Stimulated activated effector memory CD8-positive, alpha-beta T cell treated with anti-CD3 and anti-CD28 coated beads, Interleukin-12 subunit alpha, Interleukin-12 subunit beta, amount 100 ng/mL, for 72 hours (primary cell): ENCODE measurements at regions not wholly inside any gene's neighbourhood (a gene's known extent, or its start where the extent isn't known, plus 50 kb on each side); places are given as distances from the start of the nearest gene placed in this dataset.
"Not testable (repeated sequence)": the region's sequence is repeated elsewhere in the genome, so short reads cannot be mapped to it uniquely, and the experiment has no call there.

Experiments used
- ATAC-seq: fragments of 150-1000 bp; cut with Tn5 transposase; 2 replicates; pipeline ENCODE4 v1.10.0; 2021
- DNase-seq, 2 donors: peaks; one replicate each; pipeline ENCODE4 v3.0.0; 2021 to 2022; ENCODE audit warnings: low spot score in 2 of 2
- H3K27ac Mint-ChIP-seq: one replicate; pipeline ENCODE4 v1.8.0; 2022; ENCODE audit warnings: mild to moderate bottlenecking, mixed read lengths
- H3K36me3 Mint-ChIP-seq: one replicate; pipeline ENCODE4 v1.8.0; 2022; ENCODE audit warnings: mild to moderate bottlenecking, mixed read lengths
- H3K4me1 Mint-ChIP-seq: one replicate; pipeline ENCODE4 v1.8.0; 2022; ENCODE audit warnings: mixed read lengths
- H3K4me3 Mint-ChIP-seq: one replicate; pipeline ENCODE4 v1.8.0; 2022; ENCODE audit warnings: mild to moderate bottlenecking, mixed read lengths
- H3K9me3 Mint-ChIP-seq: one replicate; pipeline ENCODE4 v1.8.0; 2022; ENCODE audit warnings: mixed read lengths

DNA sequence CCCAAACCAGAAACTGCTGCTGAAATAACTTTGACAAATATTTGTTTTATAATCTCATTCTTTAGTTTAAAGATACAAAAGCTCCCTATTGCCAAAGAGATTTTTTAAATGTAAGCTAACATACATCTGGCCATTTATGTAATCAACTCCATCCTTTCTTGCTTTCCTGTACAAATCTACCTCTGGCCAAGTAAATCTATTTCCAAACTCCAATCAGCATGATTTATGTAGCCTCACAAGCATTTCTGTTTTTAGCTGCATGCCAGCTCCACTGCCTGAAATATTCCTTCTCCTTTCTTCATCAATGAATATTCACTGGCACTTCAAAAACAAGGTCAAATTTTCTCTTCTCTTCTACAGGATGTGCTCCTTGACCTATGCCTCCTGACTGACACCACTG is 80.0 kb downstream of the SHOX2 start:
- H3K36me3 Mint-ChIP-seq = no peaks in the 10 kb centered on the region
- no peak overlapping the region for H3K27ac Mint-ChIP-seq
- H3K9me3 Mint-ChIP-seq = peaks cover 9% of the 10 kb centered on the region
- DNase-seq = no peak
- no peaks in the 10 kb centered on the region for H3K4me1 Mint-ChIP-seq
- no peak overlapping the region for H3K4me3 Mint-ChIP-seq
- ATAC-seq = no peak

DNA sequence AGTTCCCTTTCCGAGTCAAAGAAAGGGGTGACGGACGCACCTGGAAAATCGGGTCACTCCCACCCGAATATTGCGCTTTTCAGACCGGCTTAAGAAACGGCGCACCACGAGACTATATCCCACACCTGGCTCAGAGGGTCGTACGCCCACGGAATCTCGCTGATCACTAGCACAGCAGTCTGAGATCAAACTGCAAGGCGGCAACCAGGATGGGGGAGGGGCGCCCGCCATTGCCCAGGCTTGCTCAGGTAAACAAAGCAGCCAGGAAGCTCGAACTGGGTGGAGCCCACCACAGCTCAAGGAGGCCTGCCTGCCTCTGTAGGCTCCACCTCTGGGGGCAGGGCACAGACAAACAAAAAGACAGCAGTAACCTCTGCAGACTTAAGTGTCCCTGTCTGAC is 86.3 kb downstream of the SHOX2 start:
- not testable (repeated sequence) for H3K36me3 Mint-ChIP-seq, H3K4me3 Mint-ChIP-seq, H3K27ac Mint-ChIP-seq, H3K9me3 Mint-ChIP-seq, DNase-seq, H3K4me1 Mint-ChIP-seq, ATAC-seq

- Mint-ChIP-seq H3K27ac (no peak overlapping the region), H3K4me3 (no peak overlapping the region), H3K36me3 (no peaks in the 10 kb centered on the region), H3K9me3 (peaks cover 2% of the 10 kb centered on the region), H3K4me1 (no peaks in the 10 kb centered on the region)
- ATAC-seq (no peak), DNase-seq (no peak)
Measured at GRCh38 chr3:158018462-158018861, 87.8 kb downstream of the SHOX2 start.

DNA sequence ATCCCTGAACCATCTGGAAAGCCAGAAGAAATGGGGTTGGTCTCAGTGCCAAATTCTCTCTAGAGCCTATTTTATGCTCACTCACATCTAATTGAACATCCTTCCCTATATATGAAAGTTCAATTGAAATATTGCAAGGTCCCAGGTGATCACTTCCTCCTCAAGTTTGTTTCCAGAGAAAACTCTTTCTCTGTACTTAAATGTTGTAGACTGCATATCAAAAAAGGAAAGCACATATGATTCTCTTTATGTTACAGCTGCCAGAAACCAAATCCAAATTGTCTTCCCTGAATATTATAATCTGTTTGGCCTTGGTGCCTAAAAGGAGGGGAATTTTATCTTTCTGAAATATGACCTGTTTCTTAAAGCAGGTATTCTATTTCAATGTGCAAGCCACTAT is 93.3 kb downstream of the SHOX2 start:
- no peaks in the 10 kb centered on the region for H3K4me1 Mint-ChIP-seq
- H3K27ac Mint-ChIP-seq = no peak overlapping the region
- no peaks in the 10 kb centered on the region for H3K36me3 Mint-ChIP-seq
- H3K4me3 Mint-ChIP-seq = no peak overlapping the region
- DNase-seq (no peak), ATAC-seq (no peak)
- peaks cover 8% of the 10 kb centered on the region for H3K9me3 Mint-ChIP-seq

DNA sequence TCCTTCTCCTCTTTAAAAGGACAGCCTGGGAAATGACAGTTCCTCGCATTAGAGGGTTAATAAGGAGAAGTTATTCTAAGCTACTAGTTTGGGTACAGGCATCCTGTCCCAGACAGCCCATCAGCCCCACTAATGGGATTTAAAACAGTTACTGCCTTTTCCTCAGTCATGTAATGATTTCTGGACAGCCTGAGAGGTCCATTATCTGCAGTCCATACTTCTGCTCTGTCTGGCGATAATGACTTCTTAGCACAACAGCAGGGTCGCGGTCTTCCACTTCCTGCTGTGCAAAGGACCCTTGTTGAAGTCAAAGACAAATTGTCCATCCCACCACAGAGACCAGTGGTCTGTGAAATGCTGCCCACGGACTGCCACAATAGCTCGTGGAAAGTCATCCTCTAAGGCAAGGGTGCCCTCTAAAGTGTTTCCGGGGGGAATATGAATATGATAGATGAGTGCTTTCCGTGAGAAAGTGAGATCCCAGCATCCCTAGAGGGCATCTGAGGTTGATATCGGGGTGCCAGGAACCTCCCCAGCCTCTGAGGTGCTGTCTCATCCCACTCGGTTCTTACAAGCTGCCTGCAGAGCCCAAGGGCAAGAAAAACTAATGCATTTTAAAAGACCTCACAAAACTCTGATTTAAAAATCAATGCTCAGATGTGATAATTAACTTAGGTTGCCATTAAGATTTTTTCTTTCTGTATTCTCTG is 100.7 kb downstream of the SHOX2 start:
- Mint-ChIP-seq H3K4me1 (no peaks in the 10 kb centered on the region), H3K36me3 (no peaks in the 10 kb centered on the region), H3K27ac (no peak overlapping the region), H3K9me3 (peaks cover 8% of the 10 kb centered on the region), H3K4me3 (no peak overlapping the region)
- ATAC-seq (no peak), DNase-seq (no peak)

- H3K36me3 Mint-ChIP-seq = no peaks in the 10 kb centered on the region
- no peak for DNase-seq
- H3K4me3 Mint-ChIP-seq = no peak overlapping the region
- ATAC-seq = no peak
- peaks cover 21% of the 10 kb centered on the region for H3K9me3 Mint-ChIP-seq
- H3K4me1 Mint-ChIP-seq = no peaks in the 10 kb centered on the region
- no peak overlapping the region for H3K27ac Mint-ChIP-seq
Measured at GRCh38 chr3:157999246-157999645, 107.0 kb downstream of the SHOX2 start.

DNA sequence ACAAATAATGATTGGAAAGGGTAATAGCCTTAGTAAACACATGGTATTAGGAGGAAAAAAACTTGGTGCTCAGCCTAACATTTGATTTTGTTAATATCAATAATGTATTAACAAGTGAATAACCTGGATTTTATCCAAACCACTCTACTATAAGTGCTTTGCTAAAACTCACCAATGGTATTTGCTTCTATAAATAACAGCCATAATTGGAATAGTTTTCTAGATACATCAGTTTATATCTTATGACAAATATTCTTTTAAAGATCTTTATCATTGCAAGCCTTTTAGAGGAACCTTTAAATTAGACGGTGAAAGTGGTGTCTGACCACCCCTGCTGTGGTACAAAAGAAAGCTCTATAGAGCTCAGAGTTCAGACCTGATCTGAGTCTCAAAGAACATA is 123.9 kb downstream of the SHOX2 start:
- no peak for ATAC-seq
- Mint-ChIP-seq H3K9me3 (peaks cover 3% of the 10 kb centered on the region), H3K27ac (no peak overlapping the region), H3K4me1 (no peaks in the 10 kb centered on the region), H3K36me3 (no peaks in the 10 kb centered on the region), H3K4me3 (no peak overlapping the region)
- DNase-seq = no peak

- Mint-ChIP-seq H3K4me1 (no peaks in the 10 kb centered on the region), H3K27ac (no peak overlapping the region), H3K4me3 (no peak overlapping the region), H3K9me3 (peaks cover 6% of the 10 kb centered on the region), H3K36me3 (no peaks in the 10 kb centered on the region)
- ATAC-seq = no peak
- DNase-seq = no peak
Measured at GRCh38 chr3:157981819-157982218, 124.4 kb downstream of the SHOX2 start.

DNA sequence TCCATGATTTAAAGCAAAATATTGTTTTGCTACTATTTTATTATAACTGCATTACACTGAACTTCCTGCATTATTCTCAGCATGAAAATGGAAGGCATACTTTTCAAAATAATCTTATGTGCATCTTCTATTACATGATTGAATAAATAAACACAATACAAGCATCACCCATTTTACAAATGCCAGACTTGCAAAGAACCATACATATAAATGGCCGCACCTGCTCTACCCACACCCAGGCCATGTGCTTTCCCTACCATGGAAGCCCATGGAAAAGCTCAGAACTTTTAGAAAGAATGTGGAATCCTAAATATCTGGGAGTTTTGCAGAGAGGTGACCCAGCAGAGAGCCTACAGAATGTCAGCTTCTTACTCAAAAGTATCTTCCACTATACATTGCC is 127.2 kb downstream of the SHOX2 start:
- Mint-ChIP-seq H3K4me3 (no peak overlapping the region), H3K4me1 (no peaks in the 10 kb centered on the region), H3K36me3 (no peaks in the 10 kb centered on the region), H3K27ac (no peak overlapping the region), H3K9me3 (peaks cover 4% of the 10 kb centered on the region)
- ATAC-seq = no peak
- no peak for DNase-seq

- no peak for ATAC-seq
- no peaks in the 10 kb centered on the region for H3K9me3 Mint-ChIP-seq
Measured at GRCh38 chr3:157961665-157962064, 144.6 kb downstream of the SHOX2 start.

DNA sequence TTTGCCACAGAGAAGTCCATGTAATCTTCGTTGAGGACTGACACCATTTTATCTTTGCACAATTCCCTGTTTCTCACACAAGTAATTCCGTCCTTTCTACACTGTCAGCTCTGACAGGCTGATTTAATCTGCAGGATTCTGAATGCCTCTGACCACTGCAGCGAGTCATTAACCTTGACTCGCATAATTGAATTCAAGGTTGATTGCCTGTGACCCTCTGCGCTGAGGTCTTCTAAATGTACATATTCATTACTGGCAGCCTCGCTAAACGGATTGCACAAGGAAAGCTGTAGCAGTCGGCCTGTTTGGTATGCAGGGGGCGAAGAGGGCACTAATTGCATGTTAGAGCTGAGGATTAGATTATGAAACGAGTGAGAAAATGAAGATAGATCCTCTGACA is 147.8 kb downstream of the SHOX2 start:
- Mint-ChIP-seq H3K27ac (no peak overlapping the region), H3K4me3 (no peak overlapping the region), H3K9me3 (no peaks in the 10 kb centered on the region), H3K4me1 (no peaks in the 10 kb centered on the region), H3K36me3 (no peaks in the 10 kb centered on the region)
- ATAC-seq (no peak), DNase-seq (no peak)

More at GRCh38 chr3:157961665-157962064, 144.6 kb downstream of the SHOX2 start:
- no peaks in the 10 kb centered on the region for H3K36me3 Mint-ChIP-seq
- no peaks in the 10 kb centered on the region for H3K4me1 Mint-ChIP-seq
- no peak overlapping the region for H3K4me3 Mint-ChIP-seq
- H3K27ac Mint-ChIP-seq = no peak overlapping the region
- DNase-seq = no peak

GRCh38 chr3:157956850-157957249 is 149.4 kb downstream of the SHOX2 start:
- Mint-ChIP-seq H3K4me3 (no peak overlapping the region), H3K9me3 (peaks cover 4% of the 10 kb centered on the region), H3K4me1 (no peaks in the 10 kb centered on the region), H3K27ac (no peak overlapping the region), H3K36me3 (no peaks in the 10 kb centered on the region)
- DNase-seq (no peak), ATAC-seq (no peak)

DNA sequence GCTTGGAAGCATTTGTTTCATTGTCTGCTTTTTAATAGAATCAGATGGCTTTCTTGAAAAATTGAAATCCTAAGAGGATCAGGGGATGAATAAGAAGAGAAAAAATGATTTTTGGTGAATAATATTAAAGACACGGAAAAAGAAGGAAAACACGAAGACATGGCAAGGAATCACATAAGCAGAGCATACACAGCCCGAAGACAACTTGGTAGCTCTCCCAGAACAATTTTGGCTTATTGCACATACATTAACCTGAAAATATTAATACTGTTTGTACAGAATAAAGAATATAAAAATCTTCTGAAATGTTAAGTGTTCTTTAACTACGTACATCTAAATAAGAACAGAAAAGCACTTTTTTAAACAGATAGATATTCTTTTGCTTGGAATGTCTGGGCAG is 150.0 kb downstream of the SHOX2 start:
- Mint-ChIP-seq H3K27ac (no peak overlapping the region), H3K4me1 (no peaks in the 10 kb centered on the region), H3K9me3 (peaks cover 4% of the 10 kb centered on the region), H3K4me3 (no peak overlapping the region), H3K36me3 (no peaks in the 10 kb centered on the region)
- no peak for ATAC-seq
- no peak for DNase-seq

GRCh38 chr3:157953565-157953964 is 152.7 kb downstream of the SHOX2 start:
- H3K36me3 Mint-ChIP-seq = no peaks in the 10 kb centered on the region

GRCh38 chr3:157948605-157949383 is 157.4 kb downstream of the SHOX2 start:
- Mint-ChIP-seq H3K27ac (no peak overlapping the region), H3K4me1 (no peaks in the 10 kb centered on the region), H3K9me3 (peaks cover 4% of the 10 kb centered on the region), H3K4me3 (no peak overlapping the region), H3K36me3 (no peaks in the 10 kb centered on the region)
- no peak for DNase-seq
- no peak for ATAC-seq

More at GRCh38 chr3:157953565-157953964, 152.7 kb downstream of the SHOX2 start:
- H3K9me3 Mint-ChIP-seq = peaks cover 4% of the 10 kb centered on the region
- DNase-seq (no peak), ATAC-seq (no peak)
- H3K27ac Mint-ChIP-seq = no peak overlapping the region
- no peak overlapping the region for H3K4me3 Mint-ChIP-seq
- H3K4me1 Mint-ChIP-seq = no peaks in the 10 kb centered on the region

DNA sequence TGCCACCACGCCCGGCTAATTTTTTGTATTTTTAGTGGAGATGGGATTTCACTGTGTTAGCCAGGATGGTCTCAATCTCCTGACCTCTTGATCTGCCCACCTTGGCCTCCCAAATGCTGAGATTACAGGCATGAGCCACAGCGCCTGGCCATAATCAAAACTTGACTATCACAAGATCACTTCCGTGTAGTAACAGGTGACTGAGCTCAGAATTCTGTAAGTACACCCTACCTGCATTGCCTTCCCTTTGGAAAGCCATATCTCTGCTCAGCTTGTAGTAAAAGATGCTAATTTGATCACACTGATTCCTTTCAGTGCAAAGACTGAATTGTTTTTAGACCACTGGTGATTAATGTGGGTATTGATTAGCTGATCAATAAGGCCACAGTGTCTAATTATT is 167.1 kb downstream of the SHOX2 start:
- ATAC-seq (no peak), DNase-seq (no peak)
- Mint-ChIP-seq H3K4me1 (no peaks in the 10 kb centered on the region), H3K27ac (no peak overlapping the region), H3K36me3 (no peaks in the 10 kb centered on the region), H3K9me3 (peaks cover 6% of the 10 kb centered on the region), H3K4me3 (no peak overlapping the region)
